ENCODE measurements at regions not wholly inside any gene's neighbourhood (a gene's known extent, or its start where the extent isn't known, plus 50 kb on each side); places are given as distances from the start of the nearest gene placed in this dataset.
"Not testable (repeated sequence)": the region's sequence is repeated elsewhere in the genome, so short reads cannot be mapped to it uniquely, and the experiment has no call there.

DNA sequence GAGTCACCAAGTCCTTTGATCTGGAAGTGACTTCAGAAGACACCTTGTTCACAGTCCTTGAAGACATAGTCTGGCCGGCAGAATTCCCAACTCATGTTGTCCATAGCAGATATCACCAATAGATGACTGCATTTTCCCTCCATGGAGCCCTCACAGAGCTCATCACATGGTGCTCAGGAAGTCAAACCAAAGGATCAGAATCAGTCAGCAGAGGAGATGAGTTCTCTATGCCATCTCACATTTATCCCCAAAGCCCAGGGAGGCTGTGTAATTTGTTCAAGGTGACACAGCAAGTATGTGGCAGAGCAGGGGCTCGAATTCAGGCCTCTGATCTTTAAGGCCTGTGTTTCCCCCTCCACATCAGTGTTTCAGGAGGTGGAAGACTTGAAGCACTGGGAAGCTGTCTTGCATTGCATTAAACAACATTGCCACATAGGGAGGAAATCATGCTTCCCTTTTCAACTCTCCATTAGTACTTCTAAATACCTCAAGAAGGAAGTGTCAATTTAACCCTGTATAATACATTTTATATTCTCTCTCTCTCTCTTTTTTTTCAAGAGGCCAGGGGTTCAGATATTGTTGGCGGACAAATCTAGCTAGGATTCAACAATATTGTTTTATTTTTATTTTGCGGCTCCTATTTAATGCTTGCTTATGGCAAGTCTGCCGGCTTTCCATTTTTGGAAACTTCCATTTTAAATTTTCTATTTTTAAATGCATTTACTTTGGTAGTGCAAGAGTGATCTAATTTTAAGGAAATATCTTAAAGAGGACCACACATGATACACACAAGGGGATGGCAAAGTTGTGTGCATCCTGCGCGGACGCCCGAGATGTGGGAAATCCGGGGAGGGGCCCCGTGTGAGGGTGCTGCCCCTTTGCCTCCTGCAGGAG lies 61.9 kb downstream of the NPIPB5 start:
- DNase-seq (ENCODE audit: low spot score): not testable (repeated sequence)
- ATAC-seq: peak; percentile 22

DNA sequence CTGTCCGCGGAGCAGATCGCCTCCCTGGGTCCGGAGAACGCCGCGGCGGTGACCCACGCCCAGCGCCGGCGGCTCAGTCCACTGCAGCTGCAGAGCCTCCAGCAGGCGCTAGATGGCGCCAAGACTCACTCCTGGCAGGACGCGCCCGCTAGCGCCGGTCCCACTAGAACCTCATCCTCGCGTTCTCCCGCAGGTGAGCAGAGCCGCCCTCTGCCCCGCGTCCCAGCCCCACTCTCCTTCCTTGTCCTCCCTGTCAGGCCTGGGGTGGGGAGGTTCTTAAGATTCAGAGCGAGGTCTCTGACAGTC lies 62.5 kb downstream of the NPIPB5 start:
- DNase-seq (ENCODE audit: low spot score): not testable (repeated sequence)
- peak; percentile 99 for ATAC-seq

GRCh38 chr16:22576506-22576905 lies 65.8 kb downstream of the NPIPB5 start:
- not testable (repeated sequence) for DNase-seq (ENCODE audit: low spot score); ATAC-seq

DNA sequence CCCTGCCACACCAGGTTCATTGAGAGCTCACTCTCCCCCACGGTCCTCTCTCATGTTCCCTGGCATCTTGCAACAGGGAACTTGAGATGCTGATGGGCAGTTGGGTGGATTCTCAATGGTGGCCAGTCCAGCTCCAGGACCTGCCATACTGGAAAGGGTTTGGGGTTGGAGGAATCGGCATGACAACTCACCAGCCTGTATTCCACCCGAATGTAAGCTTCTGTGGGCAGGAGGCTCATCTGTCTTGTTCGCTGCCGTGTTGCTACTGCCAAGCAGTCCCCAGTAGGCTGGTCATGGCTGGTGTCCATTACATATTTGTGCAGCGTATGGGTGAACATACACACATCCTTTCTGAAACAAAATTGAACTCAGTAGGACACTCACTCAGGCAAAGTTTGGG lies 72.5 kb downstream of the NPIPB5 start:
- not testable (repeated sequence) for ATAC-seq; DNase-seq (ENCODE audit: low spot score)

GRCh38 chr16:22584459-22584858 lies 73.8 kb downstream of the NPIPB5 start:
- DNase-seq (ENCODE audit: low spot score); ATAC-seq: not testable (repeated sequence)

DNA sequence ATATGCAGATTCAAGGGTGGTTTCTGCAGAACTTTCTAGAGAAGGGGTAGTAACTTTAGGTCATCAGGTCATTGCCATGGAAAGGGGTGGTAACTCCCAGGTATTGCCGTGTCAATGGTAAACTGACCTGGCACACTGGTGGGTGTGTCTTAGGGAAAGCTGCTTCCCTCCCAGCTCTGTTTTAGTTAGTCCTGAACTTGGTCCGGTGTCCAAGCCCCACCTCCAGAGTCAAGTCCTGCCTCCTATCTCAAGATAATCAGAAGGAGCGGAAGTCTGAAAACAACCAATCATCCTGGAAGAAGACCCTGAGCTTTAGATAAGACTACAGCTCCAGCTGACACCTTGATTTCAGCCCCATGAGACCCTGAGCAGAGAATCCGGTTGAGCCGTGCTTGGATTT lies 74.2 kb downstream of the NPIPB5 start:
- not testable (repeated sequence) for ATAC-seq; DNase-seq (ENCODE audit: low spot score)

DNA sequence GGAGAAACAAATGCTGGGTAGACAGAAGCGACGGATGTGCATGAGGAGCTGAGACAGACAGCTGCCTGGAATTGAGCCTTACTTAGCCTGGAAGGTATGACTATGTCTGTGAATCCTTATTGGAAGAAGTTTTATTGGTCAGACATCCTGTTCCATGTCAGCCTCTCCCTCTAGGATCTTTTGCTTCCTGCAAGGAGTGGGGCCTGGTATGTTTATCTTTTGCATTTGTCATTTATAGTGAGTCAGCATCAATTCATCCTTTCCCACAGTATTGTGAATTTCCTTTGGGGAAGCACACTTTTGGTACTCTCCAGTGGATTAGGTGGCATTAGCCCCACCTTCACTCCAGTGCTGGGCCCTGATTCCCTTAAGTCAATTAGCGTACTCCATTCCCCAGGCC lies 74.7 kb downstream of the NPIPB5 start:
- not testable (repeated sequence) for DNase-seq (ENCODE audit: low spot score); ATAC-seq

DNA sequence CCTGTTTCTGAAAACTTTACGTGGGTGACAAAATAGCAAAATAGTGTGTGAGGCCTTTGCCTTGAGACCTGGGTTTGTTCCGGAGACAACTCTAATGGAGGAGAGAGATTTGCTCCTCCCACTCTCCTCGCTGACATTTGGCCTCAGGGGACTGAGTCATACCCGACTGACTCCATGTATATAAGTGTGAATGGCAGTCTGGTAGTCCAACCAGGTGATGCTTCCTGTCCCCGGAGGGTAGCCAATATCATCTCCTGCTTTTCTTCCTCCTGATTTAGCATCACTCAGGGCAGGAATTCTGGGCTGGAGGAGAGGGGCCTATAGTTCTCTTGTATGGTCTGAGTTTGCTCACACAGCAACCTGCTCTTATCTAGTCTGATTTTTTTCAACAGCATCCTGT lies 76.0 kb downstream of the NPIPB5 start:
- ATAC-seq: not testable (repeated sequence)

GRCh38 chr16:22589757-22590156 lies 79.1 kb downstream of the NPIPB5 start:
- not testable (repeated sequence) for ATAC-seq

More for the DNA sequence above, 76.0 kb downstream of the NPIPB5 start:
- DNase-seq (ENCODE audit: low spot score): not testable (repeated sequence)

DNA sequence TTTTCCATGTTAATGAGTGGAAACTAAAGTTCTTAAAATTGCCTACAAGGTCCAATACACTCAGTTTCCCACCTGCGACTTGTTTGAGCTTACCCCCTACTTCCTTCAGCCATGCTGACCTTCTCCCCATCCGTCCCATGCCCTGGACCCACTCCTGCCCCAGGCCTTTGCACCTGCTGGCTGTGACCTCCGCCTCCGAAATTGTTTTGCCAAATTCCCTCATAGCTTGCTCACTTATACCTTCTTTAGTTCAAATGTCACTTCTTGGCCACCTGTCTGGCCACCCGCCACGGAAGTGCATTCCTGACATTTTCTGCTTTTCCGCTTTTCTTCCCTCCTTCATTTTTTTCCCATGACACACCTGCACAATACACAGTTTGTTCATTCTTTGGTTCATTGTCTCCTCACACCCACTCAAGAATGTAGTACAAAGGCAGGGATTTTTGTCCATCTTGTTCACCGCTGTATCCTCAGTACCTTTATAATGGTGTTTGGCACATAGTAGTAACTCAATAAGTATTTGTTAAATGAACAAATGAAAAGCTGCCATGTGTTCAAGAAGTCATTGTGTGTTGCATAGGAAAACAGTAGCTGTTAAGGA lies 85.9 kb downstream of the NPIPB5 start:
- DNase-seq (ENCODE audit: low spot score); ATAC-seq: not testable (repeated sequence)

More at GRCh38 chr16:22589757-22590156, 79.1 kb downstream of the NPIPB5 start:
- not testable (repeated sequence) for DNase-seq (ENCODE audit: low spot score)

- not testable (repeated sequence) for ATAC-seq; DNase-seq (ENCODE audit: low spot score)
Measured at GRCh38 chr16:22603744-22604143, 93.1 kb downstream of the NPIPB5 start.

DNA sequence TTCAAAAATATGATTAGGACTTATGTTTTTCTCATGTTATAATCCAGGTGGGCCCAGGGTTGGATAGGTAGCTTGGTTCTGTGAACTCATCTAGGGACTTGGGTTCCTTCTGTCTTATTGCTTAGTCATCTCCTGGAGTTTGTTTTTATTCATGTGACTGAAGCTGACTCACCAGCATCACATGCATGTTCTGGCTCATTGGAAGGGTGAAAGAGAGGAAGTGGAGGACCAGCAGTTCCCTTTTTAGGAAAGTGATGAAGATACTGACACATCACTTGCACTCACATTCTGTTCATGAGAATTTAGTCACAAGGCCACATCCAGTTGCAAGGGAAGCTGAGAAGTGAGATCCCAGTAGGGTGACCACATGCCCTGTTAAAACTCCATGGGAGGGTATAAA lies 95.9 kb downstream of the NPIPB5 start:
- peak; percentile 51 for ATAC-seq
- DNase-seq (ENCODE audit: low spot score): not testable (repeated sequence)

- peak; percentile 38 for ATAC-seq
- DNase-seq (ENCODE audit: low spot score): not testable (repeated sequence)
Measured at GRCh38 chr16:22609798-22610197, 99.1 kb downstream of the NPIPB5 start.

DNA sequence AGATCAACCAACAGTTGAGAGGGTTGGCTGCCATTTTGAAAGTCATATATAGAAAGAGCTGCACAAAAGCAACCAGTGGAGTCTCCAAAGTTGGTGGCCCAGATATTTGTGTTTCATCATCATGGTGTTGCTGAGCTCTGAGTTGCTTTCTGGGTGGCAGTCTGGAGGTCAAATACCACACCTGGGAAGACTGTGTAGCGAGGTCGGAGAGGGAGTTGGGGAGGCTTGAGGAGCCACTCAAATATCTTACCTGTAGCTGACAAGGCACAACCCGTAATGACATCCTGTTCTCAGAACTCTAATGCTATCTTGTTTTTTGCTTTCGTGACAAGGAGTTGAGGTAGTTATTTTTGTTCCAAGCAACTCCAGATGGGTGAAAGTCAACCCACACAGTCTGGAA lies 100.4 kb downstream of the NPIPB5 start:
- ATAC-seq; DNase-seq (ENCODE audit: low spot score): not testable (repeated sequence)

DNA sequence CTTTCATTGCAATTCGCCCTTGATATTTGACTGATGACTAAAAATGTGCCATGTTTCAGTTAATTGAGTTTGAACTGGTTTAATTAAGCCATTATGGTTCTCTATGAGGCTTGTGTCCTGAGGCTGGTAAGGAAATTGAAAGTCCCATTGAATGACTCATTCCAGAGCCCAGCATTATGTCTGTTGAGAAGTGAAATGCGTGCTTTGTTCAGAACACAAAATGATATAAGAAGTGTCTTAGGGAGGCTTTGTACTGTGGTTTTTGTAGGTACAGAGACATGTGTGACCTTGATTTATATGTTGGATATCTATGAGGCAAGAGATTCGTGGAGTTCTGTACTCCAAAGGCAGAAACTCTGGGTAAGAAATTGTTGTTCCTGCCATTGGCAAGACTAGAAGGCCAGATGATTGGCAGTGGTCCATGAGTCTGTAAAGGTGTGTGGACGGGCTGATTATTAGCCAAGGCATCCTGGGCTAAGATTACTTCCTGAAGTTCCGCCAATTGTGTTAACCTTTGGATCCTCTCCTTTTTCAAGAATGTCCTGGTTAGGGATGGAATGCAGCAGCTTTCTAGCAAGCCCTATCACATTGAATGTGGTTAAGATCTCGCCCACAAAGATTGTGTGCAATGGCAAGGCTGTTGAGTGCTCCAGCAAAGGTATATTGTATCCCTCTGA lies 103.7 kb downstream of the NPIPB5 start:
- DNase-seq (ENCODE audit: low spot score): no peak
- ATAC-seq: peak; percentile 16

GRCh38 chr16:22618842-22619241 lies 108.2 kb downstream of the NPIPB5 start:
- no peak for DNase-seq (ENCODE audit: low spot score)
- ATAC-seq: no peak

GRCh38 chr16:22621586-22622155 lies 111.0 kb downstream of the NPIPB5 start:
- ATAC-seq: no peak
- no peak for DNase-seq (ENCODE audit: low spot score)

GRCh38 chr16:22622703-22623102 lies 112.0 kb downstream of the NPIPB5 start:
- ATAC-seq (no peak), DNase-seq (ENCODE audit: low spot score) (no peak)

GRCh38 chr16:22623351-22623781 lies 112.7 kb downstream of the NPIPB5 start:
- DNase-seq (ENCODE audit: low spot score) (no peak), ATAC-seq (no peak)

GRCh38 chr16:22624038-22624799 lies 113.5 kb downstream of the NPIPB5 start:
- ATAC-seq: no peak

More at GRCh38 chr16:22624038-22624799, 113.5 kb downstream of the NPIPB5 start:
- DNase-seq (ENCODE audit: low spot score): no peak

Measured in left lobe of liver (tissue), 2 donors.